IMR-90 (cell line): ENCODE measurements at regions not wholly inside any gene's neighbourhood (a gene's known extent, or its start where the extent isn't known, plus 50 kb on each side); places are given as distances from the start of the nearest gene placed in this dataset.

Source experiments
- ATAC-seq: fragments of 200-7000 bp; cut with Tn5 transposase; 2 replicates; pipeline ENCODE4 v1.9.1; 2020; ENCODE audit warnings: low read depth, mild to moderate bottlenecking, moderate library complexity
- BruUV-seq: library from RNA; stranded (reverse); fragments of 400-500 nt; replicated peaks from 2 replicates; lab custom pipeline; 2021; lab: Mats Ljungman, UMichigan
- CTCF ChIA-PET: fragments of 300-600 bp; formaldehyde crosslinking; extraction: SDS; loops from one replicate; lab custom pipeline; 2021; ENCODE audit warnings: antibody characterized with exemption; lab: Yijun Ruan, JAX
- POLR2A ChIA-PET: fragments of 300-600 bp; sonication (Branson Sonifier 250); formaldehyde crosslinking; loops from one replicate; lab custom pipeline; 2022; ENCODE audit warnings: antibody characterized with exemption; ENCODE audit not compliant: unreplicated experiment; lab: Charles Lee
- DNase-seq: peaks from one replicate; pipeline ENCODE4 v3.0.0; 2013
- H2AFZ ChIP-seq: replicated peaks from 2 replicates; pipeline ENCODE3; 2013; ENCODE audit warnings: low read length, mild to moderate bottlenecking; ENCODE audit not compliant: poor library complexity
- H2AK5ac ChIP-seq: 2 replicates; pipeline ENCODE4 v1.6.1; 2013; ENCODE audit warnings: low read depth, low read length, inconsistent platforms
- H2AK9ac ChIP-seq: replicated peaks from 2 replicates; pipeline ENCODE3; 2013; ENCODE audit warnings: mild to moderate bottlenecking, low read depth, low read length, moderate library complexity; ENCODE audit not compliant: poor library complexity
- H2BK120ac ChIP-seq: 2 replicates; pipeline ENCODE4 v1.6.1; 2013; ENCODE audit warnings: low read depth, low read length, inconsistent platforms
- H2BK15ac ChIP-seq: 3 replicates; pipeline ENCODE4 v1.6.1; 2013; ENCODE audit warnings: low read depth, low read length, inconsistent platforms
- H2BK20ac ChIP-seq: 2 replicates; pipeline ENCODE4 v1.6.1; 2013; ENCODE audit warnings: low read depth, mild to moderate bottlenecking, inconsistent platforms, low read length, moderate library complexity
- H2BK5ac ChIP-seq: 2 replicates; pipeline ENCODE4 v1.6.1; 2013; ENCODE audit warnings: mild to moderate bottlenecking, low read depth, low read length, inconsistent platforms; ENCODE audit not compliant: poor library complexity, severe bottlenecking
- H3K14ac ChIP-seq: replicated peaks from 2 replicates; pipeline ENCODE4 v1.6.1; 2013; ENCODE audit warnings: low read depth, low read length, inconsistent platforms
- H3K18ac ChIP-seq: 2 replicates; pipeline ENCODE4 v1.6.1; 2013; ENCODE audit warnings: low read depth, low read length, control low read depth
- H3K23ac ChIP-seq: 2 replicates; pipeline ENCODE4 v1.6.1; 2013; ENCODE audit warnings: low read depth, low read length, inconsistent platforms
- H3K27ac ChIP-seq: 2 replicates; pipeline ENCODE4 v1.5.1; 2013; ENCODE audit warnings: mild to moderate bottlenecking, control low read depth, low read length; ENCODE audit not compliant: insufficient read depth
- H3K27me3 ChIP-seq: 2 replicates; pipeline ENCODE4 v1.6.1; 2013; ENCODE audit warnings: low read length; ENCODE audit not compliant: control insufficient read depth, insufficient read depth
- H3K36me3 ChIP-seq: 2 replicates; pipeline ENCODE4 v1.6.1; 2013; ENCODE audit warnings: low read length, mixed read lengths; ENCODE audit not compliant: control insufficient read depth, insufficient read depth
- H3K4ac ChIP-seq: 2 replicates; pipeline ENCODE4 v1.6.1; 2013; ENCODE audit warnings: low read depth, low read length, inconsistent platforms
- H3K4me1 ChIP-seq: 2 replicates; pipeline ENCODE4 v1.6.1; 2013; ENCODE audit warnings: low read length, mixed read lengths; ENCODE audit not compliant: control insufficient read depth, insufficient read depth
- H3K4me2 ChIP-seq: 2 replicates; pipeline ENCODE4 v1.6.1; 2013; ENCODE audit warnings: low read depth, mild to moderate bottlenecking, control low read depth, low read length, moderate library complexity
- H3K4me3 ChIP-seq: 2 replicates; pipeline ENCODE4 v1.5.1; 2013; ENCODE audit warnings: low read depth, mild to moderate bottlenecking, control low read depth, low read length, moderate library complexity; ENCODE audit not compliant: insufficient read depth
- H3K56ac ChIP-seq: 2 replicates; pipeline ENCODE4 v1.6.1; 2013; ENCODE audit warnings: low read length, inconsistent platforms; ENCODE audit not compliant: insufficient read depth; ENCODE audit errors: extremely low read depth
- H3K79me1 ChIP-seq, 2 experiments: 2 replicates each; pipeline ENCODE4 v1.6.1; 2013; ENCODE audit warnings: low read length in 2 of 2, inconsistent platforms in 1 of 2, low read depth in 1 of 2
- H3K9ac ChIP-seq: 2 replicates; pipeline ENCODE4 v1.6.1; 2013; ENCODE audit warnings: low read depth, low read length, control low read depth
- H3K9me1 ChIP-seq: 2 replicates; pipeline ENCODE4 v1.6.1; 2013; ENCODE audit warnings: low read length, inconsistent platforms; ENCODE audit not compliant: insufficient read depth
- H3K9me3 ChIP-seq: 2 replicates; pipeline ENCODE4 v1.6.1; 2013; ENCODE audit warnings: low read length; ENCODE audit not compliant: control insufficient read depth, insufficient read depth
- H4K20me1 ChIP-seq: 2 replicates; pipeline ENCODE4 v1.6.1; 2013; ENCODE audit warnings: low read length, inconsistent platforms; ENCODE audit not compliant: insufficient read depth
- H4K5ac ChIP-seq: 2 replicates; pipeline ENCODE4 v1.6.1; 2013; ENCODE audit warnings: mild to moderate bottlenecking, low read depth, low read length, control low read depth
- H4K8ac ChIP-seq, 2 experiments: 2 replicates each; pipeline ENCODE4 v1.6.1; 2013; ENCODE audit warnings: low read depth in 2 of 2, low read length in 2 of 2, control low read depth in 1 of 2, inconsistent platforms in 1 of 2
- H4K91ac ChIP-seq: 2 replicates; pipeline ENCODE4 v1.6.1; 2013; ENCODE audit warnings: low read depth, low read length, inconsistent platforms; ENCODE audit not compliant: insufficient read depth
- BHLHE40 ChIP-seq: fragments of 150-350 bp; IDR thresholded peaks from 2 replicates; pipeline ENCODE4 v1.6.1; 2016; ENCODE audit warnings: mild to moderate bottlenecking, low read depth, low read length
- CHD1 ChIP-seq: IDR thresholded peaks from 2 replicates; pipeline ENCODE4 v1.6.1; 2012; ENCODE audit warnings: low read depth, low read length, improper control_type of control experiment
- ELK1 ChIP-seq: fragments of 150-350 bp; IDR thresholded peaks from 2 replicates; pipeline ENCODE4 v1.6.1; 2016; ENCODE audit warnings: low read depth, mild to moderate bottlenecking, low read length, moderate library complexity, borderline replicate concordance
- FOS ChIP-seq: fragments of 150-350 bp; IDR thresholded peaks from 2 replicates; pipeline ENCODE4 v1.6.1; 2016; ENCODE audit warnings: low read depth, low read length
- MAZ ChIP-seq: IDR thresholded peaks from 2 replicates; pipeline ENCODE4 v1.6.1; 2012; ENCODE audit warnings: low read depth, mild to moderate bottlenecking, low read length, improper control_type of control experiment, moderate library complexity, borderline replicate concordance
- MXI1 ChIP-seq: IDR thresholded peaks from 2 replicates; pipeline ENCODE4 v1.6.1; 2012; ENCODE audit warnings: low read depth, mild to moderate bottlenecking, low read length, moderate library complexity, borderline replicate concordance
- NFE2L2 ChIP-seq: fragments of 150-350 bp; IDR thresholded peaks from 2 replicates; pipeline ENCODE4 v1.6.1; 2016; ENCODE audit warnings: low read depth, mild to moderate bottlenecking, low read length
- POLR2A ChIP-seq: IDR thresholded peaks from 2 replicates; pipeline ENCODE4 v1.6.1; 2012; ENCODE audit warnings: mild to moderate bottlenecking, low read depth, low read length
- RAD21 ChIP-seq: IDR thresholded peaks from 2 replicates; pipeline ENCODE4 v1.6.1; 2012; ENCODE audit warnings: low read length, improper control_type of control experiment
- RCOR1 ChIP-seq: IDR thresholded peaks from 2 replicates; pipeline ENCODE4 v1.6.1; 2012; ENCODE audit warnings: mild to moderate bottlenecking, low read length, improper control_type of control experiment; ENCODE audit not compliant: insufficient replicate concordance
- RFX5 ChIP-seq: IDR thresholded peaks from 2 replicates; pipeline ENCODE4 v1.8.0; 2012; ENCODE audit warnings: low read depth, mild to moderate bottlenecking, low read length, moderate library complexity
- SMC3 ChIP-seq: fragments of 150-350 bp; IDR thresholded peaks from 2 replicates; pipeline ENCODE4 v1.6.1; 2016; ENCODE audit warnings: low read depth, mild to moderate bottlenecking, antibody characterized with exemption, low read length, moderate library complexity
- WGBS, 2 experiments: methylation state at CpG; one replicate each; pipeline versions ENCODE4 v1.1.5 to v1.1.7; 2013; ENCODE audit warnings: missing lambda C conversion rate in 2 of 2; ENCODE audit not compliant: insufficient read length in 1 of 2; ENCODE audit errors: extremely low coverage in 2 of 2; 5-methylcytosine and 5-hydroxymethylcytosine counted together
- dilution Hi-C: fragments of 300-500 bp; cut with HindIII; formaldehyde crosslinking; loops from one replicate; pipeline ENCODE4 v1.14.3; 2018; ENCODE audit warnings: low sequenced_read_pairs; ENCODE audit not compliant: unreplicated experiment
- in situ Hi-C: fragments of 300-500 bp; cut with MboI; formaldehyde crosslinking; loops from 3 replicates; pipeline ENCODE4 v1.14.3; 2019; ENCODE audit warnings: low sequenced_read_pairs, inconsistent platforms, mixed read lengths
- intact Hi-C: fragments of 100-400 bp; cut with micrococcal nuclease; formaldehyde crosslinking; loops from 2 replicates; pipeline ENCODE4 v1.10.0; 2022

- Histone ChIP-seq H3K14ac (no peak overlapping the region), H4K5ac (no peak overlapping the region), H3K27me3 (no peaks in the 10 kb centered on the region), H3K36me3 (no peaks in the 10 kb centered on the region), H3K56ac (no peak overlapping the region), H3K27ac (no peak overlapping the region), H3K4me2 (no peak overlapping the region), H2BK120ac (no peak overlapping the region), H2AFZ (no peak overlapping the region), H2BK20ac (no peak overlapping the region), H3K9ac (no peak overlapping the region), H3K79me1 (no peaks in the 10 kb centered on the region), H2BK5ac (no peak overlapping the region), H3K9me3 (peaks cover 5% of the 10 kb centered on the region; the same call in 1 of the 2 replicates), H3K18ac (no peak overlapping the region), H3K9me1 (no peaks in the 10 kb centered on the region), H3K4me3 (no peak overlapping the region), H2AK5ac (no peak overlapping the region), H3K23ac (no peak overlapping the region), H4K91ac (no peak overlapping the region), H3K4me1 (no peaks in the 10 kb centered on the region), H2AK9ac (no peak overlapping the region), H2BK15ac (no peak overlapping the region), H3K4ac (no peak overlapping the region), H4K8ac (no peak overlapping the region), H4K20me1 (no peaks in the 10 kb centered on the region)
- intact Hi-C loops: no loop called here
- ATAC-seq (no peak), DNase-seq (no peak)
- BruUV-seq: no TSS peak
- no peak for TF ChIP-seq RFX5
- no peak for TF ChIP-seq MXI1
- no peak for TF ChIP-seq CHD1
- TF ChIP-seq RCOR1: no peak
- TF ChIP-seq MAZ: no peak
- TF ChIP-seq POLR2A: no peak
- no peak for TF ChIP-seq NFE2L2
- TF ChIP-seq SMC3: no peak
- no peak for TF ChIP-seq RAD21
- no peak for TF ChIP-seq FOS
- TF ChIP-seq BHLHE40: no peak
- no peak for TF ChIP-seq ELK1
- dilution Hi-C loops: no loop called here
- ChIA-PET POLR2A (no interaction called here), CTCF (no interaction called here)
- WGBS, 2 experiments: no CpG with 5 or more reads among the region's 1 CpG
- in situ Hi-C loops: no loop called here
These were observed 297.5 kb upstream of the PABPC4L start for GRCh38 chr4:134499074-134499473.
